GM12875 (cell line): ENCODE measurements at regions not wholly inside any gene's neighbourhood (a gene's known extent, or its start where the extent isn't known, plus 50 kb on each side); places are given as distances from the start of the nearest gene placed in this dataset.

Source experiments
- H3K4me3 ChIP-seq: one replicate; pipeline ENCODE4 v1.5.1; 2011; ENCODE audit warnings: low read depth, low read length, control low read depth
- CTCF ChIP-seq: IDR thresholded peaks from 2 replicates; pipeline ENCODE4 v1.5.1; 2011; ENCODE audit warnings: low read depth, mild to moderate bottlenecking, control low read depth, inconsistent platforms, low read length, moderate library complexity, borderline replicate concordance; ENCODE audit not compliant: insufficient read depth

GRCh38 chr16:17804857-17805256 lies 334.1 kb upstream of the XYLT1 start:
- no peak for TF ChIP-seq CTCF
- H3K4me3 ChIP-seq: no peak overlapping the region

GRCh38 chr16:17803625-17804410 lies 333.1 kb upstream of the XYLT1 start:
- H3K4me3 ChIP-seq: no peak overlapping the region
- no peak for TF ChIP-seq CTCF

- H3K4me3 ChIP-seq: no peak overlapping the region
- no peak for TF ChIP-seq CTCF
These were observed 331.8 kb upstream of the XYLT1 start for GRCh38 chr16:17802571-17802970.

GRCh38 chr16:17801068-17801467 lies 330.3 kb upstream of the XYLT1 start:
- no peak for TF ChIP-seq CTCF
- H3K4me3 ChIP-seq: no peak overlapping the region

GRCh38 chr16:17798716-17799115 lies 328.0 kb upstream of the XYLT1 start:
- no peak overlapping the region for H3K4me3 ChIP-seq
- no peak for TF ChIP-seq CTCF

- TF ChIP-seq CTCF: no peak
- H3K4me3 ChIP-seq: no peak overlapping the region
These were observed 322.6 kb upstream of the XYLT1 start for GRCh38 chr16:17793354-17793753.

- no peak overlapping the region for H3K4me3 ChIP-seq
- TF ChIP-seq CTCF: no peak
These were observed 313.3 kb upstream of the XYLT1 start for GRCh38 chr16:17784073-17784472.
